ENCODE measurements at regions not wholly inside any gene's neighbourhood (a gene's known extent, or its start where the extent isn't known, plus 50 kb on each side); places are given as distances from the start of the nearest gene placed in this dataset.
"Not testable (repeated sequence)": the region's sequence is repeated elsewhere in the genome, so short reads cannot be mapped to it uniquely, and the experiment has no call there.

GRCh38 chr5:175344331-175345195 lies 99.4 kb downstream of the DRD1 start:
- DNase-seq: no peak

GRCh38 chr5:175343308-175343707 lies 100.7 kb downstream of the DRD1 start:
- no peak for DNase-seq

GRCh38 chr5:175340180-175340579 lies 103.8 kb downstream of the DRD1 start:
- no peak for DNase-seq

- no peak for DNase-seq
Observed at GRCh38 chr5:175337680-175338079, 106.3 kb downstream of the DRD1 start.

- no peak for DNase-seq
Observed at GRCh38 chr5:175336781-175337180, 107.2 kb downstream of the DRD1 start.

- no peak for DNase-seq
Observed at GRCh38 chr5:175335691-175336090, 108.3 kb downstream of the DRD1 start.

- not testable (repeated sequence) for DNase-seq
Observed at GRCh38 chr5:175331173-175332036, 112.6 kb downstream of the DRD1 start.

GRCh38 chr5:175329976-175330375 lies 114.0 kb downstream of the DRD1 start:
- no peak for DNase-seq

- DNase-seq: no peak
Observed at GRCh38 chr5:175328687-175329086, 115.3 kb downstream of the DRD1 start.

- no peak for DNase-seq
Observed at GRCh38 chr5:175328176-175328575, 115.8 kb downstream of the DRD1 start.

- no peak for DNase-seq
Observed at GRCh38 chr5:175325681-175326080, 118.3 kb downstream of the DRD1 start.

- peak; percentile 85 for DNase-seq
Observed at GRCh38 chr5:175321927-175322532, 122.0 kb downstream of the DRD1 start.

GRCh38 chr5:175319199-175319598 lies 124.8 kb downstream of the DRD1 start:
- DNase-seq: no peak

- no peak for DNase-seq
Observed at GRCh38 chr5:175317872-175318271, 126.1 kb downstream of the DRD1 start.

GRCh38 chr5:175309218-175309810 lies 134.7 kb downstream of the DRD1 start:
- no peak for DNase-seq

GRCh38 chr5:175308701-175309100 lies 135.3 kb downstream of the DRD1 start:
- DNase-seq: no peak

- no peak for DNase-seq
Observed at GRCh38 chr5:175306381-175306780, 137.6 kb downstream of the DRD1 start.

- DNase-seq: no peak
Observed at GRCh38 chr5:175305251-175305650, 138.7 kb downstream of the DRD1 start.

GRCh38 chr5:175290379-175290778 lies 153.6 kb downstream of the DRD1 start:
- DNase-seq: peak; percentile 4

GRCh38 chr5:175288048-175288621 lies 155.8 kb downstream of the DRD1 start:
- no peak for DNase-seq

GRCh38 chr5:175286981-175287380 lies 157.0 kb downstream of the DRD1 start:
- no peak for DNase-seq

- DNase-seq: peak; percentile 20
Observed at GRCh38 chr5:175285261-175285660, 158.7 kb downstream of the DRD1 start.

- no peak for DNase-seq
Observed at GRCh38 chr5:175284806-175285205, 159.2 kb downstream of the DRD1 start.

All from eye (tissue), 1 donor.